Panc1 (cell line): ENCODE measurements at regions not wholly inside any gene's neighbourhood (a gene's known extent, or its start where the extent isn't known, plus 50 kb on each side); places are given as distances from the start of the nearest gene placed in this dataset.

Source experiments
- ATAC-seq: fragments of 200-7000 bp; cut with Tn5 transposase; 2 replicates; pipeline ENCODE4 v1.9.1; 2020; ENCODE audit warnings: mild to moderate bottlenecking, moderate library complexity
- BruUV-seq: library from RNA; stranded (reverse); fragments of 400-500 nt; replicated peaks from 2 replicates; lab custom pipeline; 2021; lab: Mats Ljungman, UMichigan
- CTCF ChIA-PET: fragments of 300-600 bp; sonication (Branson Sonifier 250); formaldehyde crosslinking; loops from one replicate; lab custom pipeline; 2022; ENCODE audit warnings: antibody characterized with exemption; lab: Charles Lee
- POLR2A ChIA-PET: fragments of 300-600 bp; sonication (Branson Sonifier 250); formaldehyde crosslinking; loops from one replicate; lab custom pipeline; 2022; ENCODE audit warnings: antibody characterized with exemption; lab: Charles Lee
- DNase-seq: peaks from one replicate; pipeline ENCODE4 v3.0.0-alpha.2; 2010; ENCODE audit warnings: low read depth, low spot score
- H3K27ac ChIP-seq: 2 replicates; pipeline ENCODE4 v1.5.1; 2011; ENCODE audit warnings: mild to moderate bottlenecking, low read length, inconsistent platforms
- H3K27me3 ChIP-seq: fragments of 200-500 bp; sonication (Bioruptor generic); 2 replicates; pipeline ENCODE4 v1.6.0; 2014; ENCODE audit warnings: low read length, inconsistent platforms; ENCODE audit not compliant: control insufficient read depth, insufficient read depth
- H3K36me3 ChIP-seq: fragments of 200-500 bp; sonication (Bioruptor generic); 2 replicates; pipeline ENCODE4 v1.5.1; 2014; ENCODE audit warnings: inconsistent platforms, mild to moderate bottlenecking, low read length, moderate library complexity; ENCODE audit not compliant: control insufficient read depth, insufficient read depth
- H3K4me1 ChIP-seq: 2 replicates; pipeline ENCODE4 v1.5.1; 2011; ENCODE audit warnings: inconsistent platforms, mild to moderate bottlenecking, low read length, moderate library complexity; ENCODE audit not compliant: control insufficient read depth, insufficient read depth
- H3K4me3 ChIP-seq, 2 experiments: 2 replicates each; pipeline ENCODE4 v1.5.1; 2011 to 2012; ENCODE audit warnings: low read depth in 2 of 2, low read length in 2 of 2, mild to moderate bottlenecking in 2 of 2, inconsistent platforms in 1 of 2, moderate library complexity in 1 of 2
- H3K9me3 ChIP-seq: fragments of 200-500 bp; sonication (Bioruptor generic); 2 replicates; pipeline ENCODE4 v1.5.1; 2014; ENCODE audit warnings: low read depth, mild to moderate bottlenecking, inconsistent platforms, low read length, moderate library complexity; ENCODE audit not compliant: control insufficient read depth, insufficient read depth
- CTCF ChIP-seq: fragments of 450-650 bp; IDR thresholded peaks from 2 replicates; pipeline ENCODE4 v1.5.1; 2017; ENCODE audit warnings: mild to moderate bottlenecking
- POLR2AphosphoS5 ChIP-seq: IDR thresholded peaks from 2 replicates; pipeline ENCODE4 v1.6.1; 2012; ENCODE audit warnings: mild to moderate bottlenecking, low read depth, low read length, moderate library complexity
- REST ChIP-seq, 2 experiments: IDR thresholded peaks; 2 replicates each; pipeline ENCODE4 v1.6.1; 2011 to 2012; ENCODE audit warnings: low read depth in 2 of 2, control low read depth in 1 of 2, low read length in 1 of 2, mild to moderate bottlenecking in 1 of 2, moderate library complexity in 1 of 2; ENCODE audit not compliant: insufficient read depth in 1 of 2
- SIN3A ChIP-seq: IDR thresholded peaks from 2 replicates; pipeline ENCODE4 v1.6.1; 2012; ENCODE audit warnings: low read depth, mild to moderate bottlenecking, low read length, moderate library complexity, borderline replicate concordance; ENCODE audit not compliant: insufficient read depth
- TCF7L2 ChIP-seq: IDR thresholded peaks from 2 replicates; pipeline ENCODE4 v1.6.1; 2011; ENCODE audit warnings: mild to moderate bottlenecking, low read depth, low read length, inconsistent platforms
- in situ Hi-C: cut with HindIII; loops from 2 replicates; pipeline ENCODE4 v1.10.0; 2016; ENCODE audit warnings: low sequenced_read_pairs, low pct_unique_long_range_greater_than_20kb
- intact Hi-C: fragments of 100-400 bp; cut with micrococcal nuclease; formaldehyde crosslinking; loops from one replicate; pipeline ENCODE4 v1.10.0; 2022; ENCODE audit not compliant: unreplicated experiment

- in situ Hi-C loops = no loop called here
- POLR2A ChIA-PET = no interaction called here
- no TSS peak for BruUV-seq
- no peak for TF ChIP-seq CTCF
- TF ChIP-seq POLR2AphosphoS5 = no peak
- TF ChIP-seq REST (IDR thresholded peaks at IDR 0.05; ENCODE audit: insufficient read depth in 1 of 2, low read depth in 2 of 2, low read length in 1 of 2) = no peak
- TF ChIP-seq TCF7L2 = no peak
- TF ChIP-seq SIN3A = no peak
- Histone ChIP-seq H3K36me3 (no peaks in the 10 kb centered on the region), H3K4me3 (no peak overlapping the region), H3K27me3 (no peaks in the 10 kb centered on the region), H3K4me1 (no peaks in the 10 kb centered on the region), H3K27ac (no peak overlapping the region), H3K9me3 (no peaks in the 10 kb centered on the region)
- ATAC-seq (no peak), DNase-seq (no peak)
- intact Hi-C loops = no loop called here
- CTCF ChIA-PET = no interaction called here
These were observed 622.5 kb upstream of the GHITM start for GRCh38 chr10:83516788-83517187.

GRCh38 chr10:83517456-83517855 lies 621.9 kb upstream of the GHITM start:
- no peak overlapping the region for H3K27ac ChIP-seq
- ATAC-seq (no peak), DNase-seq (no peak)
- intact Hi-C loops = no loop called here
- H3K4me3 ChIP-seq = no peak overlapping the region
- no peaks in the 10 kb centered on the region for H3K9me3 ChIP-seq
- H3K27me3 ChIP-seq = no peaks in the 10 kb centered on the region
- ChIA-PET POLR2A (no interaction called here), CTCF (no interaction called here)
- H3K36me3 ChIP-seq = no peaks in the 10 kb centered on the region
- in situ Hi-C loops = no loop called here
- no TSS peak for BruUV-seq
- no peak for TF ChIP-seq POLR2AphosphoS5
- no peak for TF ChIP-seq REST (IDR thresholded peaks at IDR 0.05; ENCODE audit: insufficient read depth in 1 of 2, low read depth in 2 of 2, low read length in 1 of 2)
- TF ChIP-seq CTCF = no peak
- no peak for TF ChIP-seq SIN3A
- TF ChIP-seq TCF7L2 = no peak
- H3K4me1 ChIP-seq = no peaks in the 10 kb centered on the region
